Liver (tissue), 3 donors: ENCODE measurements at regions not wholly inside any gene's neighbourhood (a gene's known extent, or its start where the extent isn't known, plus 50 kb on each side); places are given as distances from the start of the nearest gene placed in this dataset.

Experiments
- ATF3 ChIP-seq: IDR thresholded peaks from 2 replicates; pipeline ENCODE4 v1.6.1; 2016; ENCODE audit warnings: antibody characterized with exemption
- CTCF ChIP-seq: fragments of 150-350 bp; IDR thresholded peaks from 2 replicates; pipeline ENCODE4 v1.5.1; 2017; ENCODE audit warnings: improper control_type of control experiment, low read depth, low read length; ENCODE audit not compliant: missing input control
- EGR1 ChIP-seq, 2 donors: IDR thresholded peaks; 2 replicates each; pipeline ENCODE4 v1.6.1; 2016 to 2018; ENCODE audit warnings: antibody characterized with exemption in 2 of 2, low read depth in 2 of 2
- JUND ChIP-seq, 2 donors: IDR thresholded peaks; 2 replicates each; pipeline ENCODE4 v1.6.1; 2016; ENCODE audit warnings: antibody characterized with exemption in 2 of 2
- MAX ChIP-seq: IDR thresholded peaks from 2 replicates; pipeline ENCODE4 v1.6.1; 2016; ENCODE audit warnings: antibody characterized with exemption
- RAD21 ChIP-seq, 2 donors: IDR thresholded peaks; 2 replicates each; pipeline ENCODE4 v1.6.1; 2016; ENCODE audit warnings: antibody characterized with exemption in 2 of 2, mild to moderate bottlenecking in 2 of 2
- REST ChIP-seq: IDR thresholded peaks from 2 replicates; pipeline ENCODE4 v1.6.1; 2016; ENCODE audit warnings: antibody characterized with exemption, mild to moderate bottlenecking
- SP1 ChIP-seq: IDR thresholded peaks from 2 replicates; pipeline ENCODE4 v1.6.1; 2018; ENCODE audit warnings: antibody characterized with exemption, mild to moderate bottlenecking
- YY1 ChIP-seq: IDR thresholded peaks from 2 replicates; pipeline ENCODE4 v1.6.1; 2016; ENCODE audit warnings: antibody characterized with exemption, mild to moderate bottlenecking
- ZBTB33 ChIP-seq: IDR thresholded peaks from 2 replicates; pipeline ENCODE4 v1.6.1; 2016; ENCODE audit warnings: antibody characterized with exemption
- donor health status: healthy.
- donor health status: healthy.

GRCh38 chr2:150100336-150100735 lies 387.1 kb downstream of the RND3 start:
- TF ChIP-seq ATF3 (no peak), MAX (no peak), CTCF (no peak), SP1 (no peak), ZBTB33 (no peak), RAD21 (IDR thresholded peaks at IDR 0.05) (no peak), EGR1 (IDR thresholded peaks at IDR 0.05; ENCODE audit: low read depth in 2 of 2) (no peak), REST (no peak), YY1 (no peak), JUND (IDR thresholded peaks at IDR 0.05) (no peak)
